Erythroblast (primary cell): ENCODE measurements at regions not wholly inside any gene's neighbourhood (a gene's known extent, or its start where the extent isn't known, plus 50 kb on each side); places are given as distances from the start of the nearest gene placed in this dataset.

Source experiments
- GATA1 ChIP-seq: IDR thresholded peaks from 2 replicates; pipeline ENCODE4 v1.6.1; 2011; ENCODE audit warnings: low read depth, mild to moderate bottlenecking, control low read depth, low read length, moderate library complexity
- POLR2A ChIP-seq: IDR thresholded peaks from 2 replicates; pipeline ENCODE4 v1.6.1; 2011; ENCODE audit warnings: mild to moderate bottlenecking, low read length

- no peak for TF ChIP-seq POLR2A
- TF ChIP-seq GATA1 = no peak
Measured at GRCh38 chr11:69934861-69935494, 115.8 kb upstream of the FGF3 start.
